GM19238 (cell line): ENCODE measurements at regions not wholly inside any gene's neighbourhood (a gene's known extent, or its start where the extent isn't known, plus 50 kb on each side); places are given as distances from the start of the nearest gene placed in this dataset.
"Not testable (repeated sequence)": the region's sequence is repeated elsewhere in the genome, so short reads cannot be mapped to it uniquely, and the experiment has no call there.

Experiments used
- DNase-seq: peaks from one replicate; pipeline ENCODE4 v3.0.0; 2011; ENCODE audit warnings: low spot score; ENCODE audit not compliant: insufficient read length

- DNase-seq = no peak
Measured at GRCh38 chr16:87194172-87194571, 123.0 kb downstream of the C16orf95 start.

- DNase-seq = no peak
Measured at GRCh38 chr16:87195161-87195560, 122.0 kb downstream of the C16orf95 start.

DNA sequence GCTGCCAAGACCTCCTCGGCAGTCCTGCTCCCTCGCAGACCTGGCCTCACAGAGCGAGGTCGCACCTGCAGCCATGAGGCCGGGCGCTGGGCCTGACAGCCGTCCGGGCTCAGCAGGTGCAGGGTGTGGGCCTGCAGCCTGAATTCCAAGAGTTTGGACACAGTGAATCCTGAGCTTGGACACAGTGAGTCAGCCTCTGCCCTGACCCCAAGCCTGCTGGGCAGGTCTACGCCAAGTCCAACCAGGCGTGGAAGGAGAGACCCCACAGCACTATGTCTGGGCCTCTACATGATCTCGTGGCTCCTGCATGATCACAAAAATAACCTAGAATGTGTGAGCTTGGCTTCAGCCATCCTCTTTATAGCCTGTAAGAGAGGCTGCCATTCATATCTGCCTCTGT, 121.0 kb downstream of the C16orf95 start:
- no peak for DNase-seq

DNA sequence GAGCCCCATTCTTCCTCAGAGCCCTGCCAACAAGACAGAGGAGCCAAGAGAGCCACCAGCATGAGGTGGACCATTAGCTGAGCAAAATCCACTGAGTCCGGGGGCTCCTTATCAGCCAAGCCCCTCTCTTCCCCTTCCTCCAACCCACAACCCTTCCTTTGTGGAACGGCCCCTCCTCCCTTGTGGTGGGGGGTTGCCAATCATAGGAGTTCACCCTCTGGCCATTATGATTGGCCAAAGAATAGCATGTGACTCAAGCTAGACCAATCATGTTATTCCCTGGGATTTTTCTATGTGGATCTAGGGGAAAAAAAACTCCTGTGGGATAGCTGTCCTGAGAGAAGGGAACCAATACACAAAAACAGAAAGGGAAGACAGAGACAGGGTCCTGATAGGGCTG, 120.5 kb downstream of the C16orf95 start:
- no peak for DNase-seq

- no peak for DNase-seq
Measured at GRCh38 chr16:87198328-87198832, 118.8 kb downstream of the C16orf95 start.

DNA sequence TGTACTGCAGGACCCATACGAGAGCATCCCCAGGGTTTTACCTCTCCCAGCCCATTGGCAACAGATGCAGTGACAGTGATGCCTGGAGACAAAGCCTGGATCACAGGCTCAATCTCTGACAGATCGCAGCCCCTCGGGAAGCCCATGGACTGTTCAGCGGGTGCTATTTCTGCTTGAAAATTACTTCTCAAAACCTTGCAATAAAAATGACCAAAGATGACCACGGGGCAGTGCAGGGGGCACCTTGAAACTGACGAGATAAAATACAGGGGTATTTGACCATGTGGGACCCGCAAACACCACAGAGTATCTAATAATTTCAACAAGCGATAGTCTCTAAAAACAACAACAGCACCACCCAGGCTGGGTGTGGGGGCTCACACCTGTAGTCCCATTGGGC, 118.3 kb downstream of the C16orf95 start:
- DNase-seq = no peak

DNA sequence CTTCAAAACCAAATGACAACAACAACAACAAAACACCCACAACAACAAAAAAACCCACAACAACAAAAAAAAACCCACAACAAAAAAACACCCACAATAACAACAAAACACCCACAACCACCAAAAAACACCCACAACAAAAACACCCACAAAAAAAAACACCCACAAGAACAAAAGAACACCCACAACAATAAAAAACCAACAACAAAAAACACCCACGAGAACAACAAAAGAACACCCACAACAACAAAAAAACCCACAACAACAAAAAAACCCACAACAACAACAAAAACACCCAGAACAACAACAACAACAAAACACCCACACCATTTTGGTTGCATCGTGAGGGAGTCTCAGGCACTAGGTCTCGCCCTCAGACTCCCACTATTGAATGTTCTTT, 117.8 kb downstream of the C16orf95 start:
- DNase-seq = no peak

DNA sequence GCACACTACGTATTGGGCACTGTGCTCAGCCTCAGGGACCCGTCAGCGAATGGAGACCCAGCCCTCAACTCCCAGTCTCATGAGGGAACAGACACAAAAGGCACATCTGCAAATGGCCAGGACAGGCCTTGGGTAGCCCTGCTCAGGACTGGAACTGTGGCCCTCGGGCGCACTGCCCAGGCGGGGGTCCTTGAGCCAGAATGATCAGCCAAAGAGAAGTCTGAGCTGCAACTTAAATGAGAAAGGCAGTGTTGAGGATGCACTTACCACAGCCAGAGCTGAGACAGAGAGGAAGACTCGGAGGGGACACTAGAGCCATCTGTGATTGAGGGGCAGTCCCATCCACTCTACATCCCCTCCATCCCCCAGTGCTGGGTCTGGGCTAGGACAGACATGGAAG, 117.3 kb downstream of the C16orf95 start:
- DNase-seq = no peak

DNA sequence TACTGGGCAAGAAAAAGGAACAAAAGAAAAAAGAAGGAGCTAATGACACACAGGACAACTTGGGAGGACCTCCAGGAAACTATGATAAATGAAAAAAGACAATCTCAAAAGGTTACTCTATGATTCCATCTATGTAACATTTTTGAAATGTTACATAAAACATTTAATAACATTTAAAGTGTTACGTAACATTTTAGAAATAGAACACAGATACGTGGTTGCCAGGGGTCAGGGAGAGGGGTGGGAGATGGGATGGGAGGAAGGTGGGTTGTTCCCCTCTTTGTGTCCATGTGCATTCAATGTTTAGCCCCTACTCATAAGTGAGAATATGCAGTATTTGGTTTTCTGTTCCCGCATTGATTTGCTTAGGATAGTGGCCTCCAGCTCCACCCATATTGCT, 116.6 kb downstream of the C16orf95 start:
- no peak for DNase-seq

- DNase-seq = no peak
Measured at GRCh38 chr16:87201052-87201451, 116.1 kb downstream of the C16orf95 start.

- no peak for DNase-seq
Measured at GRCh38 chr16:87201790-87202189, 115.4 kb downstream of the C16orf95 start.

DNA sequence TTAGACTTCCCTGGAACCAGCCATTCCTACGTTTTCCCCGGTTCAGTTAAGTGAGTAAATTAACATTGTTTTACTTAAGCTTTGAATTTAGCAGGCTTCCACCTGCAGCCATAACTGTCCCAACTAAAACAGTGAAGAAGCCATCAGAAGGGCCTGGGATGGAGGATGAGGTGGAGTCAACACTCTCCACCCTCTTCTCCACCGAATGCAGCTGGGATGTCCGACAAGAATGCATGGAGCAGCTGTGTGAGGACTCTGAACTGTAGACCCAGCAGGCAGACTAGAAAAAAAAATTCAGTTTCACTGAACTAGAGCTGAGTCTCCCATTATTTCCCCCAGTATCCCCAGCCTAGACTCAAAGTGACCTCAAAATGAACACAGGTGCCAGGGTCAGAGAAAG, 114.8 kb downstream of the C16orf95 start:
- no peak for DNase-seq

GRCh38 chr16:87203060-87203656, 114.0 kb downstream of the C16orf95 start:
- peak; percentile 46 for DNase-seq

DNA sequence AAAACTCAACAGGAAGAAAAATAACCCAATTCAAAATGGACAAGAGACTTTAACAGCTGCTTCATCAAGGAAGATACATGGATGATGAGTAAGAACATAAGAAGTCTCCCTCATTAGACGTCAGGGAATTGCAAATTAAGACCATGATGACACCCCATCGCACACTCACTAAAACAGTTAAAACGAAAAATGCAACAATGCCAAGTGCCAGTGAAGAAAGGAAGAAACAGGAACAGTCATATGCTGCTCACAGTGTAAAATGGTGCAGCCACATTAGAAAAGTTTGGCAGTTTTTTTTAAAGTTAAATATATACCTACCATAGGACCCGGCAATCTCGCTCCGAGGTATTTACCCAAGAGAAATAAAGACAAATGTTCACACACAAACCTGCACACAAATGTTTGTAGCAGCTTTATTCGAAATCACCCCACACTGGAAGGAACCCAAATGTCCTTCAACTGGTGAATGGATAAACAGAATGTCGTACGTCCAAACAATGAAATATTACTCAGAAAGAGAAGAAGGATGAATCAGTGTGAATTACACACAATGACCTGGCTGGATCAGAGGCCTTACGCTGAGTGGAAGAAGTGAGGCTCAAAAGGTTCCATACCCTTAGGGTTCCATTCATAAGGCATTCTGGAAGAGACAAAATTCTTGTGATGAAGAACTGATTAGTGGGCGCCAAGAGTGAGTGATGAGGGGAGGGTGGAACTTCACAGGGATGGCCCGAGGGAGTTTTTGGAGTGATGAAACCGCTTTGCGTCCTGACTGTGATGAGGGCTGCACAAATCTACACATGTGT, 110.3 kb downstream of the C16orf95 start:
- DNase-seq = no peak

DNA sequence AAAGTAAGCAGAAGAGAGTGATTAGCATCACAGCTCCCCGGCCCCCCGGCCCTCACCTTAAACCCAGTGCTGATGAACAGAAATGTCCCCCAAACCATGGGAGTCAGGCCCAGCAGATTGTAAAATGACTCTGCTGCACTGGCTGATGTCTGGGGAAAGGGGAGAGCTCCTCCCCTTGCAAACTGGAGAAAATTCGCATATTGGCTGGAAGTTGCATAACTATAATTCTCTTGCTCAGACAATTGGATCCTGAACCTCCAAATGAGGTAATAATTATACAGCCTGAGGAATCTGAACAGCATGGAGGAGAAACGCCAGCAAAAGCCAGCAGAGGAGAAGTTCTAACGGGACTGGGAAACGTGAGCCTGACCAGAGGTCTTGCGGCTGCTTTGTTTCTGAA, 109.7 kb downstream of the C16orf95 start:
- DNase-seq = no peak

DNA sequence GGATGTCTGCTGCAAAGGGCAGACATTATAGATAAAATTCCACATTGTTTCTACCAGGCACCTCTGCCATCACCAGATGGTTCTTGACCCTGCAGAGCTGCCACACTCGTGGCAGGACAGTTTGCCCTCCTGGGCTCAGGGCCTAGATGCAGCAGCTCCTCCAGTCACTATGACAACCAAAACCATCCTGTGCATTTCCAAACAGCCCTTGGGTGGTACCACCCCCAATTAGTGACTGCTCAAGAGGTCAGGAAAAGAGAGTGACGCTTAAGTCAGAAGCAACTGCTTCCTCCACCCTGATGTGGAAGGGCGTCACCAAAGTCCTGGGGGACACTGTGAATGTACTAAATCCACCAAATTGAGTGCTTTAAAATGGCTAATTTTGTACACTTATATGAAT, 109.2 kb downstream of the C16orf95 start:
- no peak for DNase-seq

GRCh38 chr16:87208968-87209367, 108.2 kb downstream of the C16orf95 start:
- not testable (repeated sequence) for DNase-seq

DNA sequence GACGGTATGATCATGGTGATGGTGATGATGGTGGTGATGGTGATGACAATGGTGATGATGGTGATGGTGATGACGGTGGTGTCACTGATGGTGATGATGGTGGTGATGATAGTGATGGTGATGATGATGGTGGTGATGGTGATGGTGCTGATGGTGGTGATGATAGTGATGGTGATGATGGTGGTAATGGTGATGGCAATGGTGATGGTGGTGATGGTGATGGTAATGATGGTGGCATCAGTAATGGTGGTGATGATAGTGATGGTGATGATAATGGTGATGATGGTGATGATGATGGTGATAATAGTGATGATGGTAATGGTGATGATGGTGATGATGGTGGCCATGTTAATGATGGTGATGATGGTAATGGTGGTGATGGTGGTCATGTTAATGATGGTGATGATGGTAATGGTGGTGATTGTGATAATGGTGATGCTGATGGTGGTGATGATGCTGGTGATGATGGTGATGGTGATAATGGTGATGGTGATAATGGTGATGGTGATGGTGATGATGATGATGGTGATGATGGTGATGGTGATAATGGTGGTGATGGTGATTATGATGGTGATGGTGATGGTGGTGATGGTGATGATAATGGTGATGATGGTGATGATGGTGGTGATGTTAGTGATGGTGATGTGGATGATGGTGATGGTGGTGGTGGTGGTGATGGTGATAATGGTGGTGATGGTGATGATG, 107.2 kb downstream of the C16orf95 start:
- no peak for DNase-seq

- DNase-seq = no peak
Measured at GRCh38 chr16:87210894-87211293, 106.3 kb downstream of the C16orf95 start.

DNA sequence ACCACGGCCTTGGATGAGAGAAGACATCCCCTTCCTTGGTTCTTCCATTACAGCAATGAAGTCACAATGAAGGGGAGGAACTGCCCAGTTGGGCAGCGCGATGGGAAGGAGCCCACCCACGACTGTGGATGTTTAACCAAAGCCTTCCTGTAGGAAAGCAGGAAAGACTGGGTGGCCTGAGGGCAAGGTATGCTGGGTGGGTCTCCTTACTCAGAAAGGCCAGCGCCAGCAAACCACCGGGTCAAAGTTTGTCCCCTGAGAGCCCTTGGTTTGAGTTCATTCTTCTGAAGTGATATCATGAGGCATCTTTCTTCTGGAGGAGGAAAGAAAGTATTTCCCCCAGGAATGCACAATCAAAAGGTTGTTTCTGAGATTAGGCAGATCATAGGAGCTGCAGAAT, 105.2 kb downstream of the C16orf95 start:
- DNase-seq = no peak

GRCh38 chr16:87213536-87213935, 103.7 kb downstream of the C16orf95 start:
- no peak for DNase-seq

DNA sequence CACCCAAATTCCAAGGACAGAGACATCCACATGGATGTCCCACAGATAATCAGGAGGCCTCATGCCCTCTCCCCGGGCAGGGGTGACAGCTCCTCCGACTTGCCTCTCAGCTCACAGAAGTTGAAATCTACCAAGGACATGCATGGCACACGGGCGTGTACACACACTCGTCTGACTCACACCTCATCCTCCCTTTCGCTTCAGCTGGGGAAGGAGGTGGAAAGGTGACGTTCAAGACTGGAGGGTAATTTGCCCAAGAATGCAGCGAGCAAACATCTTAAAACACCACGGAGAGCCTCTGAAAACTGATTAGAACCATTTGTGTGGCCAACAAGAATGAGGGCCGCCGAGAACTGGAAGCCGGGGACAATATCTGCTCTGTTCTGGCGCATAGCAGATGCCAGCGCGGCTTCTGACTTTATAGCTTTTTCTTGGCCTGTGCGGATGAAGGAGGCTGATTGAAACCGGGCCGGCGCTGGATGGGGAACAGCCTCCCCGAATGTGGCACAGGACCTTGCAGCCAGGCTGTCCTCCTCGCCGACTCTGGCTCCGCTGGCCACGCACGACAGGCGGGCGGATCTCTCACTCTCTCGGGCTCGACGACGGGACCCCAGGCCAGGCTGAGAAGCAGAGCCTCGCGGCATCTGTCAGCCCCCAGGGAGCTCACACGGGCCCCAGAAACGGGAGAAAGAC, 100.9 kb downstream of the C16orf95 start:
- DNase-seq = no peak
